DMS79 treated with DMSO at 0.1 percent for 48 hours (cell line): ENCODE measurements at regions not wholly inside any gene's neighbourhood (a gene's known extent, or its start where the extent isn't known, plus 50 kb on each side); places are given as distances from the start of the nearest gene placed in this dataset.
A peak's percentile ranks its signal among the peaks of the same experiment; 100 is the strongest.

Experiments used
- DNase-seq: peaks from one replicate; lab custom pipeline; 2025; lab: John Stamatoyannopoulos, UW

GRCh38 chr4:156654410-156654809 lies 317.2 kb downstream of the PDGFC start:
- DNase-seq = no peak

GRCh38 chr4:156643826-156644225 lies 327.8 kb downstream of the PDGFC start:
- DNase-seq = no peak

GRCh38 chr4:156642161-156642560 lies 329.4 kb downstream of the PDGFC start:
- DNase-seq = no peak

- no peak for DNase-seq
Measured at GRCh38 chr4:156638925-156639605, 332.5 kb downstream of the PDGFC start.

- DNase-seq = no peak
Measured at GRCh38 chr4:156638334-156638733, 333.3 kb downstream of the PDGFC start.

GRCh38 chr4:156636381-156636780 lies 335.2 kb downstream of the PDGFC start:
- DNase-seq = no peak

GRCh38 chr4:156635051-156635450 lies 336.5 kb downstream of the PDGFC start:
- no peak for DNase-seq

GRCh38 chr4:156634612-156635011 lies 337.0 kb downstream of the PDGFC start:
- DNase-seq = no peak

GRCh38 chr4:156633847-156634246 lies 337.8 kb downstream of the PDGFC start:
- DNase-seq = no peak

GRCh38 chr4:156628858-156629257 lies 342.7 kb downstream of the PDGFC start:
- DNase-seq = no peak

GRCh38 chr4:156623376-156623775 lies 348.2 kb downstream of the PDGFC start:
- no peak for DNase-seq

GRCh38 chr4:156620786-156621185 lies 350.8 kb downstream of the PDGFC start:
- no peak for DNase-seq

GRCh38 chr4:156619154-156619934 lies 352.3 kb downstream of the PDGFC start:
- DNase-seq = no peak

- no peak for DNase-seq
Measured at GRCh38 chr4:156615066-156615531, 356.5 kb downstream of the PDGFC start.

GRCh38 chr4:156614536-156614935 lies 357.1 kb downstream of the PDGFC start:
- DNase-seq = no peak

- DNase-seq = no peak
Measured at GRCh38 chr4:156609421-156609820, 362.2 kb downstream of the PDGFC start.

- DNase-seq = no peak
Measured at GRCh38 chr4:156608651-156609050, 362.9 kb downstream of the PDGFC start.

GRCh38 chr4:156607478-156607857 lies 364.1 kb downstream of the PDGFC start:
- DNase-seq = no peak

GRCh38 chr4:156606554-156607477 lies 364.8 kb downstream of the PDGFC start:
- DNase-seq = no peak

GRCh38 chr4:156598138-156598681 lies 373.4 kb downstream of the PDGFC start:
- peak; percentile 84 for DNase-seq

- DNase-seq = no peak
Measured at GRCh38 chr4:156596706-156597329, 374.8 kb downstream of the PDGFC start.

- DNase-seq = no peak
Measured at GRCh38 chr4:156596026-156596425, 375.6 kb downstream of the PDGFC start.
